Esophagus muscularis mucosa (tissue), 3 donors: ENCODE measurements at regions not wholly inside any gene's neighbourhood (a gene's known extent, or its start where the extent isn't known, plus 50 kb on each side); places are given as distances from the start of the nearest gene placed in this dataset.

Source experiments
- CTCF ChIP-seq, 3 experiments: fragments of 200-600 bp in 2 of 3; fragments of 450-650 bp in 1 of 3; sonication (generic) in 2 of 3; IDR thresholded peaks; one replicate each; pipeline ENCODE4 v1.5.1; 2017 to 2019; ENCODE audit warnings: antibody characterized with exemption in 3 of 3, mild to moderate bottlenecking in 2 of 3, moderate library complexity in 1 of 3
- POLR2A ChIP-seq: fragments of 450-650 bp; IDR thresholded peaks from one replicate; pipeline ENCODE4 v1.6.1; 2017; ENCODE audit warnings: antibody characterized with exemption, moderate library complexity, mild to moderate bottlenecking, low read depth
- POLR2AphosphoS5 ChIP-seq, 2 donors: sonication (generic); formaldehyde crosslinking; IDR thresholded peaks; one replicate each; pipeline ENCODE4 v1.6.1; 2017; ENCODE audit warnings: antibody characterized with exemption in 2 of 2

- TF ChIP-seq CTCF (IDR thresholded peaks at IDR 0.05) (no peak), POLR2A (no peak), POLR2AphosphoS5 (IDR thresholded peaks at IDR 0.05) (no peak)
These were observed 60.3 kb upstream of the PARP8 start for GRCh38 chr5:50606179-50606578.
